Breast epithelium (tissue), 3 donors: ENCODE measurements at regions not wholly inside any gene's neighbourhood (a gene's known extent, or its start where the extent isn't known, plus 50 kb on each side); places are given as distances from the start of the nearest gene placed in this dataset.

Experiments
- CTCF ChIP-seq, 3 donors: fragments of 450-650 bp; IDR thresholded peaks; one replicate each; pipeline ENCODE4 v1.5.1; 2016 to 2017; ENCODE audit warnings: antibody characterized with exemption in 3 of 3, mild to moderate bottlenecking in 3 of 3, moderate library complexity in 3 of 3
- POLR2A ChIP-seq: fragments of 450-650 bp; IDR thresholded peaks from one replicate; pipeline ENCODE4 v1.6.1; 2016; ENCODE audit warnings: antibody characterized with exemption, mild to moderate bottlenecking, moderate library complexity
- POLR2AphosphoS5 ChIP-seq, 3 donors: sonication (generic); formaldehyde crosslinking; IDR thresholded peaks; one replicate each; pipeline ENCODE4 v1.6.1; 2017; ENCODE audit warnings: antibody characterized with exemption in 3 of 3

GRCh38 chr9:115362640-115363039 is 244.7 kb upstream of the TNC start:
- no peak for TF ChIP-seq CTCF (IDR thresholded peaks at IDR 0.05)
- no peak for TF ChIP-seq POLR2AphosphoS5 (IDR thresholded peaks at IDR 0.05)
- no peak for TF ChIP-seq POLR2A
